K562 (cell line): ENCODE measurements at regions not wholly inside any gene's neighbourhood (a gene's known extent, or its start where the extent isn't known, plus 50 kb on each side); places are given as distances from the start of the nearest gene placed in this dataset.

ENCODE experiments used
- ATAC-seq: fragments of 200-7000 bp; cut with Tn5 transposase; 3 replicates; pipeline ENCODE4 v1.9.1; 2020; ENCODE audit warnings: moderate library complexity
- BruUV-seq: library from RNA; stranded (reverse); fragments of 400-500 nt; replicated peaks from 2 replicates; lab custom pipeline; 2021; lab: Mats Ljungman, UMichigan
- CTCF ChIA-PET: fragments of 300-600 bp; formaldehyde crosslinking; extraction: SDS; loops from one replicate; lab custom pipeline; 2021; ENCODE audit warnings: low intra/inter-chr PET ratio; lab: Yijun Ruan, JAX
- POLR2A ChIA-PET: fragments of 300-600, 350-650 bp; sonication (Branson Sonifier 250); formaldehyde crosslinking; extraction: SDS; loops from one replicate; lab custom pipeline; 2021; ENCODE audit warnings: antibody characterized with exemption, inconsistent platforms; lab: Yijun Ruan, JAX
- DNase-seq, 4 experiments: peaks; one replicate each; pipeline versions ENCODE4 v3.0.0 to v3.0.0-alpha.2; 2011 to 2018; ENCODE audit warnings: low spot score in 3 of 4, mixed read lengths in 3 of 4; ENCODE audit errors: extremely low read depth in 1 of 4
- FAIRE-seq: peaks from 2 replicates; lab custom pipeline; 2011; peaks lifted over from hg19 to GRCh38; lab: Jason Lieb, UNC
- H2AFZ ChIP-seq: 2 replicates; pipeline ENCODE4 v1.6.0; 2011; ENCODE audit warnings: low read depth, low read length, control low read depth, inconsistent platforms
- H3K27ac ChIP-seq: fragments of 200-600 bp; 3 replicates; pipeline ENCODE4 v1.8.0; 2011; ENCODE audit warnings: low read depth, mild to moderate bottlenecking, control low read depth, inconsistent platforms, low read length, moderate library complexity, mixed read lengths; ENCODE audit errors: extremely low read depth
- H3K27me3 ChIP-seq, 2 experiments: fragments of 300-600 bp in 1 of 2; 2 replicates in 1 of 2; 3 replicates in 1 of 2; pipeline versions ENCODE4 v1.6.0 to v1.8.0; 2011; ENCODE audit warnings: inconsistent platforms in 2 of 2, low read length in 2 of 2, mild to moderate bottlenecking in 1 of 2, mixed read lengths in 1 of 2, moderate library complexity in 1 of 2; ENCODE audit not compliant: control insufficient read depth in 2 of 2, insufficient read depth in 2 of 2
- H3K36me3 ChIP-seq: fragments of 300-600 bp; 3 replicates; pipeline ENCODE4 v1.8.0; 2011; ENCODE audit warnings: mild to moderate bottlenecking, low read length, inconsistent platforms; ENCODE audit not compliant: control insufficient read depth, insufficient read depth
- H3K4me1 ChIP-seq, 2 experiments: fragments of 200-600 bp in 1 of 2; replicated peaks in 1 of 2; 2 replicates in 1 of 2; 3 replicates in 1 of 2; pipeline versions ENCODE4 v1.5.1 to v1.8.0; 2011; ENCODE audit warnings: inconsistent platforms in 2 of 2, low read length in 2 of 2, mild to moderate bottlenecking in 1 of 2, mixed read lengths in 1 of 2, moderate library complexity in 1 of 2; ENCODE audit not compliant: control insufficient read depth in 2 of 2, insufficient read depth in 2 of 2
- H3K4me2 ChIP-seq: 2 replicates; pipeline ENCODE4 v1.6.1; 2011; ENCODE audit warnings: low read length, control low read depth, inconsistent platforms, mixed read lengths; ENCODE audit not compliant: insufficient read depth
- H3K4me3 ChIP-seq: fragments of 200-600 bp; sonication (generic), shearing (Covaris generic); 2 replicates; pipeline ENCODE4 v1.5.1; 2016; ENCODE audit warnings: control low read depth, inconsistent platforms
- H3K79me2 ChIP-seq: fragments of 200-600 bp; 3 replicates; pipeline ENCODE4 v1.8.0; 2011; ENCODE audit warnings: low read length, inconsistent platforms; ENCODE audit not compliant: control insufficient read depth, insufficient read depth
- H3K9ac ChIP-seq, 2 experiments: 2 replicates each; pipeline versions ENCODE4 v1.6.0 to v1.6.1; 2011; ENCODE audit warnings: low read depth in 2 of 2, low read length in 2 of 2, control low read depth in 1 of 2, inconsistent platforms in 1 of 2, mild to moderate bottlenecking in 1 of 2, mixed read lengths in 1 of 2; ENCODE audit not compliant: insufficient read depth in 1 of 2
- H3K9me1 ChIP-seq: one replicate; pipeline ENCODE4 v1.6.0; 2011; ENCODE audit warnings: inconsistent platforms, mild to moderate bottlenecking, low read length, moderate library complexity; ENCODE audit not compliant: control insufficient read depth, insufficient read depth
- H3K9me3 ChIP-seq: replicated peaks from 2 replicates; pipeline ENCODE4 v1.5.1; 2011; ENCODE audit warnings: low read depth, low read length, inconsistent platforms; ENCODE audit not compliant: control insufficient read depth, insufficient read depth
- H4K20me1 ChIP-seq: replicated peaks from 2 replicates; pipeline ENCODE4 v1.6.1; 2011; ENCODE audit warnings: low read length, inconsistent platforms, mixed read lengths; ENCODE audit not compliant: control insufficient read depth, insufficient read depth
- BRD9 ChIP-seq: fragments of 450-650 bp; IDR thresholded peaks from 2 replicates; pipeline ENCODE4 v1.6.1; 2018; ENCODE audit warnings: low read depth; ENCODE audit not compliant: partially characterized antibody
- MECOM ChIP-seq: fragments of 250-450 bp; sonication (Bioruptor Pico); IDR thresholded peaks from 2 replicates; pipeline ENCODE4 v1.8.0; 2022; ENCODE audit warnings: inconsistent platforms
- MYBL2 ChIP-seq, 2 experiments: fragments of 450-650 bp in 1 of 2; sonication (generic) in 1 of 2; formaldehyde crosslinking in 1 of 2; IDR thresholded peaks; 2 replicates each; pipeline versions ENCODE4 v1.6.1 to v1.8.1; 2017 to 2022; ENCODE audit warnings: borderline replicate concordance in 1 of 2, inconsistent platforms in 1 of 2, low read depth in 1 of 2, mild to moderate bottlenecking in 1 of 2, missing genetic modification reagents in 1 of 2, moderate library complexity in 1 of 2
- NBN ChIP-seq: fragments of 450-650 bp; IDR thresholded peaks from 2 replicates; pipeline ENCODE4 v1.6.1; 2016; ENCODE audit warnings: low read depth, mild to moderate bottlenecking
- SOX6 ChIP-seq: fragments of 450-650 bp; IDR thresholded peaks from 2 replicates; pipeline ENCODE4 v1.6.1; 2014; ENCODE audit warnings: mild to moderate bottlenecking
- STAT6 ChIP-seq: sonication (generic); formaldehyde crosslinking; IDR thresholded peaks from 2 replicates; pipeline ENCODE4 v1.8.1; 2023; ENCODE audit warnings: mild to moderate bottlenecking, missing genetic modification reagents
- TAF9B ChIP-seq: fragments of 450-650 bp; IDR thresholded peaks from 2 replicates; pipeline ENCODE4 v1.6.1; 2018; ENCODE audit warnings: mild to moderate bottlenecking; ENCODE audit not compliant: partially characterized antibody
- ZNF695 ChIP-seq: fragments of 450-650 bp; formaldehyde crosslinking; IDR thresholded peaks from 2 replicates; pipeline ENCODE4 v1.4.0; 2020; ENCODE audit warnings: mild to moderate bottlenecking, moderate library complexity
- WGBS: fragments of 100-300 bp; shearing (Covaris generic); methylation state at CpG from one replicate; pipeline ENCODE4 v1.1.6; 2016; ENCODE audit warnings: low coverage, mixed read lengths; ENCODE audit not compliant: insufficient coverage; ENCODE audit errors: missing lambda C conversion rate; 5-methylcytosine and 5-hydroxymethylcytosine counted together
- in situ Hi-C: fragments of 300-500 bp; cut with MboI; formaldehyde crosslinking; loops from 4 replicates; pipeline ENCODE4 v1.15.0; 2018; ENCODE audit warnings: inconsistent platforms, mixed read lengths
- intact Hi-C: fragments of 100-400 bp; cut with micrococcal nuclease; formaldehyde crosslinking; loops from 2 replicates; pipeline ENCODE4 v1.14.2; 2022
- TF ChIP-seq, protein P1 (sequence below): fragments of 250-450 bp; sonication (Bioruptor Pico); IDR thresholded peaks from 2 replicates; pipeline ENCODE4 v1.4.0; 2020; ENCODE audit warnings: mild to moderate bottlenecking

DNA sequence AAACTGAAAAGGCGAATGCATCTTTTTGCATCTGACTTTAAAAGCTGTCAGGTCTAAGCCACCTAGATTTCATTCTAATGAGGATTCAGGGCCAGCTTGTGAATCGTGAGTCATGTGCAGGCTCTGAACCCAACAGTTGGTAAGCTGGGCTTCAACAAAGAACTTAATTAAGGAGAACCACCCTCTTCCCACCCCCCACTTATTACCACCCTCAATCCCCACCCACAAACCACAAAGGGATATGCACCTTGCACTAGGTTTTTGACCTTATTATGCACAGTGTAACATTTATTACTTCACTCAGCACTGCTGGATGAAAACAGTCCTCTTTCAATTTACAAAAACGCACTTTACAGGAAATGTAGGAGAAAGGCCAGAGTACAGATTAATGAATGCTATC, 94.1 kb upstream of the LIN7C start (continued):
- TF ChIP-seq, protein P1, sequence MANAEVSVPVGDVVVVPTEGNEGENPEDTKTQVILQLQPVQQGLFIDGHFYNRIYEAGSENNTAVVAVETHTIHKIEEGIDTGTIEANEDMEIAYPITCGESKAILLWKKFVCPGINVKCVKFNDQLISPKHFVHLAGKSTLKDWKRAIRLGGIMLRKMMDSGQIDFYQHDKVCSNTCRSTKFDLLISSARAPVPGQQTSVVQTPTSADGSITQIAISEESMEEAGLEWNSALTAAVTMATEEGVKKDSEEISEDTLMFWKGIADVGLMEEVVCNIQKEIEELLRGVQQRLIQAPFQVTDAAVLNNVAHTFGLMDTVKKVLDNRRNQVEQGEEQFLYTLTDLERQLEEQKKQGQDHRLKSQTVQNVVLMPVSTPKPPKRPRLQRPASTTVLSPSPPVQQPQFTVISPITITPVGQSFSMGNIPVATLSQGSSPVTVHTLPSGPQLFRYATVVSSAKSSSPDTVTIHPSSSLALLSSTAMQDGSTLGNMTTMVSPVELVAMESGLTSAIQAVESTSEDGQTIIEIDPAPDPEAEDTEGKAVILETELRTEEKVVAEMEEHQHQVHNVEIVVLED (CRISPR knock-in tag): no peak
- TF ChIP-seq STAT6 (CRISPR knock-in tag): no peak

DNA sequence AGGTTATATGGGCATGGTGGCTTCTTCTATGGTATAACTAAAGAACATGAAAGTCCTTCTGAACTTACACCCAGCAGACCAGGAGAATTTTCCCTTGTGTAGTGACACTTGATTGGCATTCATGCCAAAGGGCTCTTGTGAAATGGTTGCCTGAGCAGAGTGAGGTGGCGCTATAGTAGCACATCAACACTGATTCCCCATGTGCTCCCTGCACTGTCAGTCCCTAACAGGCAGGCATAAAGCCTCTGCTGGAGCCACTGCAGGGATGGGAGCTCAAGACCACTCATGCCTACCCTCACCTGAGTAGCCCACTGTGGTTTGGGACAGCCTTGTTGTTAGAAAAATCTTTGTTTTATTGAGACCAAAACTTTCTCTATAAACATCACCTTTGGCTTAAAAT, 92.6 kb upstream of the LIN7C start:
- POLR2A ChIA-PET: no interaction called here
- no peaks in the 10 kb centered on the region for H4K20me1 ChIP-seq
- H3K79me2 ChIP-seq: no peaks in the 10 kb centered on the region
- FAIRE-seq (no peak), ATAC-seq (no peak), DNase-seq (no peak)
- H2AFZ ChIP-seq: no peak overlapping the region
- H3K27ac ChIP-seq: no peak overlapping the region
- intact Hi-C loops: no loop called here
- no peaks in the 10 kb centered on the region for H3K27me3 ChIP-seq
- no peak overlapping the region for H3K9ac ChIP-seq
- H3K4me2 ChIP-seq: no peak overlapping the region
- no peaks in the 10 kb centered on the region for H3K9me3 ChIP-seq
- in situ Hi-C loops: no loop called here
- TF ChIP-seq NBN (no peak), BRD9 (no peak), MECOM (CRISPR knock-in tag) (no peak), SOX6 (no peak), ZNF695 (CRISPR knock-in tag) (no peak), TAF9B (no peak), MYBL2 (IDR thresholded peaks at IDR 0.05; ENCODE audit: low read depth) (no peak), MYBL2 (CRISPR knock-in tag; IDR thresholded peaks at IDR 0.05; ENCODE audit: borderline replicate concordance) (no peak)
- CTCF ChIA-PET: no interaction called here
- H3K4me3 ChIP-seq: no peak overlapping the region
- no TSS peak for BruUV-seq
- no peaks in the 10 kb centered on the region for H3K4me1 ChIP-seq
- H3K9me1 ChIP-seq: no peaks in the 10 kb centered on the region
- 0% methylated on average over 1 of the region's 1 CpG for WGBS
- H3K36me3 ChIP-seq: no peaks in the 10 kb centered on the region
